Spleen (tissue), 7 donors: ENCODE measurements at regions not wholly inside any gene's neighbourhood (a gene's known extent, or its start where the extent isn't known, plus 50 kb on each side); places are given as distances from the start of the nearest gene placed in this dataset.

Experiments used
- CTCF ChIP-seq, 11 experiments: fragments of 200-600 bp in 7 of 11; fragments of 450-650 bp in 4 of 11; sonication (generic) in 4 of 11; IDR thresholded peaks in 8 of 11; conservative IDR thresholded peaks in 3 of 11; 1 replicate in 7 of 11; 2 replicates in 4 of 11; pipeline versions ENCODE4 v1.4.0 to v1.8.0; 2016 to 2021; ENCODE audit warnings: antibody characterized with exemption in 11 of 11, inconsistent platforms in 4 of 11, mild to moderate bottlenecking in 1 of 11
- POLR2A ChIP-seq, 3 donors: fragments of 450-650 bp; IDR thresholded peaks; one replicate each; pipeline ENCODE4 v1.5.1; 2017; ENCODE audit warnings: antibody characterized with exemption in 3 of 3, mild to moderate bottlenecking in 1 of 3
- donor health status: DM: no; HTN: no; CAD: no; lungs with moderate emphysema.
- donor health status: DM: no; HTN: no; CAD: no.
- donor health status: DM: no; HTN: no; CAD: no.

- TF ChIP-seq CTCF (IDR thresholded peaks at IDR 0.05 in 8 of 11, conservative IDR thresholded peaks at IDR 0.05 in 3 of 11) (no peak), POLR2A (IDR thresholded peaks at IDR 0.05) (no peak)
These were observed 453.8 kb downstream of the TMEM121 start for GRCh38 chr14:105980224-105980623.
